GM12872 (cell line): ENCODE measurements at regions not wholly inside any gene's neighbourhood (a gene's known extent, or its start where the extent isn't known, plus 50 kb on each side); places are given as distances from the start of the nearest gene placed in this dataset.

Experiments
- CTCF ChIP-seq: IDR thresholded peaks from 3 replicates; pipeline ENCODE4 v1.5.1; 2011; ENCODE audit warnings: low read depth, mild to moderate bottlenecking, low read length, moderate library complexity; ENCODE audit not compliant: insufficient read depth

- TF ChIP-seq CTCF, result no peak
These were observed 80.3 kb upstream of the ZNF322 start for GRCh38 chr6:26739811-26740210.

- no peak for TF ChIP-seq CTCF
These were observed 83.7 kb upstream of the ZNF322 start for GRCh38 chr6:26743157-26743821.

- TF ChIP-seq CTCF, result no peak
These were observed 84.6 kb upstream of the ZNF322 start for GRCh38 chr6:26743941-26744699.

- no peak for TF ChIP-seq CTCF
These were observed 94.7 kb upstream of the ZNF322 start for GRCh38 chr6:26754212-26754611.

- TF ChIP-seq CTCF, result peak; percentile 43; the same call in 2 of the 3 replicates
These were observed 290.8 kb upstream of the PRSS16 start for GRCh38 chr6:26956601-26957184.

GRCh38 chr6:27002447-27002846 lies 245.1 kb upstream of the PRSS16 start:
- no peak for TF ChIP-seq CTCF

GRCh38 chr6:27007020-27007419 lies 240.5 kb upstream of the PRSS16 start:
- no peak for TF ChIP-seq CTCF
